ENCODE measurements at regions not wholly inside any gene's neighbourhood (a gene's known extent, or its start where the extent isn't known, plus 50 kb on each side); places are given as distances from the start of the nearest gene placed in this dataset.

- no peak overlapping the region for H3K4me3 ChIP-seq (ENCODE audit: low read depth, low read length)
- Mint-ChIP-seq H3K36me3 (peaks cover 14% of the 10 kb centered on the region), H3K4me1 (no peaks in the 10 kb centered on the region), H3K4me3 (no peak overlapping the region), H3K9me3 (peaks cover 0 to 4% (median 0%) of the 10 kb centered on the region in 7 donors), H3K27ac (no peak overlapping the region), H3K27me3 (no peaks in the 10 kb centered on the region)
- DNase-seq (no peak), ATAC-seq (ENCODE audit: low read depth in 2 of 2) (no peak)
- no peaks in the 10 kb centered on the region for H3K27me3 ChIP-seq (ENCODE audit: control insufficient read depth, insufficient read depth, low read length)
- no peaks in the 10 kb centered on the region for H3K4me1 ChIP-seq (ENCODE audit: control insufficient read depth, insufficient read depth, low read length, poor library complexity, severe bottlenecking)
- H3K9me3 ChIP-seq (ENCODE audit: control insufficient read depth in 2 of 2, low read length in 2 of 2) = no peaks in the 10 kb centered on the region
- no peak overlapping the region for H3K27ac ChIP-seq (ENCODE audit: insufficient read depth, low read length, poor library complexity, severe bottlenecking)
- H3K36me3 ChIP-seq (ENCODE audit: control insufficient read depth, insufficient read depth, low read length) = no peaks in the 10 kb centered on the region
These were observed 166.5 kb upstream of the STS start for GRCh38 chrX:6980981-6981380.

- Mint-ChIP-seq H3K4me3 (no peak overlapping the region), H3K4me1 (no peaks in the 10 kb centered on the region), H3K36me3 (no peaks in the 10 kb centered on the region), H3K27ac (no peak overlapping the region), H3K27me3 (no peaks in the 10 kb centered on the region), H3K9me3 (peaks cover 0 to 13% (median 3%) of the 10 kb centered on the region in 7 donors)
- DNase-seq = no peak
- Histone ChIP-seq H3K4me3 (ENCODE audit: low read depth, low read length) (no peak overlapping the region), H3K27me3 (ENCODE audit: control insufficient read depth, insufficient read depth, low read length) (no peaks in the 10 kb centered on the region), H3K4me1 (ENCODE audit: control insufficient read depth, insufficient read depth, low read length, poor library complexity, severe bottlenecking) (no peaks in the 10 kb centered on the region), H3K36me3 (ENCODE audit: control insufficient read depth, insufficient read depth, low read length) (no peaks in the 10 kb centered on the region), H3K27ac (ENCODE audit: insufficient read depth, low read length, poor library complexity, severe bottlenecking) (no peak overlapping the region), H3K9me3 (ENCODE audit: control insufficient read depth in 2 of 2, low read length in 2 of 2) (no peaks in the 10 kb centered on the region)
- no peak for ATAC-seq (ENCODE audit: low read depth in 2 of 2)
These were observed 179.3 kb upstream of the STS start for GRCh38 chrX:6968231-6968630.

GRCh38 chrX:6965729-6966128 lies 181.8 kb upstream of the STS start:
- DNase-seq = no peak
- Histone ChIP-seq H3K27ac (ENCODE audit: insufficient read depth, low read length, poor library complexity, severe bottlenecking) (no peak overlapping the region), H3K36me3 (ENCODE audit: control insufficient read depth, insufficient read depth, low read length) (no peaks in the 10 kb centered on the region), H3K4me3 (ENCODE audit: low read depth, low read length) (no peak overlapping the region), H3K4me1 (ENCODE audit: control insufficient read depth, insufficient read depth, low read length, poor library complexity, severe bottlenecking) (no peaks in the 10 kb centered on the region), H3K9me3 (ENCODE audit: control insufficient read depth in 2 of 2, low read length in 2 of 2) (no peaks in the 10 kb centered on the region), H3K27me3 (ENCODE audit: control insufficient read depth, insufficient read depth, low read length) (no peaks in the 10 kb centered on the region)
- Mint-ChIP-seq H3K4me1 (no peaks in the 10 kb centered on the region), H3K36me3 (no peaks in the 10 kb centered on the region), H3K9me3 (peaks cover 0 to 10% (median 3%) of the 10 kb centered on the region in 7 donors), H3K27me3 (no peaks in the 10 kb centered on the region), H3K4me3 (no peak overlapping the region), H3K27ac (no peak overlapping the region)
- no peak for ATAC-seq (ENCODE audit: low read depth in 2 of 2)

- Histone ChIP-seq H3K9me3 (ENCODE audit: control insufficient read depth in 2 of 2, low read length in 2 of 2) (no peaks in the 10 kb centered on the region), H3K27me3 (ENCODE audit: control insufficient read depth, insufficient read depth, low read length) (no peaks in the 10 kb centered on the region), H3K36me3 (ENCODE audit: control insufficient read depth, insufficient read depth, low read length) (no peaks in the 10 kb centered on the region), H3K4me3 (ENCODE audit: low read depth, low read length) (no peak overlapping the region), H3K27ac (ENCODE audit: insufficient read depth, low read length, poor library complexity, severe bottlenecking) (no peak overlapping the region), H3K4me1 (ENCODE audit: control insufficient read depth, insufficient read depth, low read length, poor library complexity, severe bottlenecking) (no peaks in the 10 kb centered on the region)
- H3K9me3 Mint-ChIP-seq = peaks cover 0 to 11% (median 6%) of the 10 kb centered on the region in 7 donors
- DNase-seq (no peak), ATAC-seq (ENCODE audit: low read depth in 2 of 2) (no peak)
- no peak overlapping the region for H3K4me3 Mint-ChIP-seq
- no peaks in the 10 kb centered on the region for H3K36me3 Mint-ChIP-seq
- H3K4me1 Mint-ChIP-seq = no peaks in the 10 kb centered on the region
- H3K27ac Mint-ChIP-seq = no peak overlapping the region
- no peaks in the 10 kb centered on the region for H3K27me3 Mint-ChIP-seq
These were observed 185.5 kb upstream of the STS start for GRCh38 chrX:6962006-6962355.

GRCh38 chrX:6961286-6962005 lies 186.1 kb upstream of the STS start:
- no peaks in the 10 kb centered on the region for H3K4me1 Mint-ChIP-seq
- Histone ChIP-seq H3K9me3 (ENCODE audit: control insufficient read depth in 2 of 2, low read length in 2 of 2) (no peaks in the 10 kb centered on the region), H3K27ac (ENCODE audit: insufficient read depth, low read length, poor library complexity, severe bottlenecking) (no peak overlapping the region), H3K4me1 (ENCODE audit: control insufficient read depth, insufficient read depth, low read length, poor library complexity, severe bottlenecking) (no peaks in the 10 kb centered on the region), H3K27me3 (ENCODE audit: control insufficient read depth, insufficient read depth, low read length) (no peaks in the 10 kb centered on the region), H3K36me3 (ENCODE audit: control insufficient read depth, insufficient read depth, low read length) (no peaks in the 10 kb centered on the region), H3K4me3 (ENCODE audit: low read depth, low read length) (no peak overlapping the region)
- ATAC-seq (ENCODE audit: low read depth in 2 of 2) (no peak), DNase-seq (no peak)
- H3K4me3 Mint-ChIP-seq = no peak overlapping the region
- H3K27me3 Mint-ChIP-seq = no peaks in the 10 kb centered on the region
- H3K27ac Mint-ChIP-seq = no peak overlapping the region
- peaks cover 0 to 11% (median 6%) of the 10 kb centered on the region in 7 donors for H3K9me3 Mint-ChIP-seq
- no peaks in the 10 kb centered on the region for H3K36me3 Mint-ChIP-seq

- ATAC-seq (ENCODE audit: low read depth in 2 of 2) = no peak
- Histone ChIP-seq H3K9me3 (ENCODE audit: control insufficient read depth in 2 of 2, low read length in 2 of 2) (no peaks in the 10 kb centered on the region), H3K27ac (ENCODE audit: insufficient read depth, low read length, poor library complexity, severe bottlenecking) (no peak overlapping the region), H3K4me1 (ENCODE audit: control insufficient read depth, insufficient read depth, low read length, poor library complexity, severe bottlenecking) (no peaks in the 10 kb centered on the region), H3K36me3 (ENCODE audit: control insufficient read depth, insufficient read depth, low read length) (no peaks in the 10 kb centered on the region), H3K27me3 (ENCODE audit: control insufficient read depth, insufficient read depth, low read length) (no peaks in the 10 kb centered on the region), H3K4me3 (ENCODE audit: low read depth, low read length) (no peak overlapping the region)
- Mint-ChIP-seq H3K36me3 (no peaks in the 10 kb centered on the region), H3K4me3 (no peak overlapping the region), H3K27me3 (no peaks in the 10 kb centered on the region), H3K27ac (no peak overlapping the region), H3K4me1 (no peaks in the 10 kb centered on the region), H3K9me3 (peaks cover 0 to 11% (median 8%) of the 10 kb centered on the region in 7 donors)
- DNase-seq = no peak
These were observed 188.5 kb upstream of the STS start for GRCh38 chrX:6959006-6959405.

- no peak overlapping the region for H3K4me3 Mint-ChIP-seq
- H3K9me3 Mint-ChIP-seq = peaks cover 0 to 12% (median 8%) of the 10 kb centered on the region in 7 donors
- Histone ChIP-seq H3K4me1 (ENCODE audit: control insufficient read depth, insufficient read depth, low read length, poor library complexity, severe bottlenecking) (no peaks in the 10 kb centered on the region), H3K9me3 (ENCODE audit: control insufficient read depth in 2 of 2, low read length in 2 of 2) (no peaks in the 10 kb centered on the region), H3K36me3 (ENCODE audit: control insufficient read depth, insufficient read depth, low read length) (no peaks in the 10 kb centered on the region), H3K4me3 (ENCODE audit: low read depth, low read length) (no peak overlapping the region), H3K27me3 (ENCODE audit: control insufficient read depth, insufficient read depth, low read length) (no peaks in the 10 kb centered on the region), H3K27ac (ENCODE audit: insufficient read depth, low read length, poor library complexity, severe bottlenecking) (no peak overlapping the region)
- no peaks in the 10 kb centered on the region for H3K36me3 Mint-ChIP-seq
- no peaks in the 10 kb centered on the region for H3K4me1 Mint-ChIP-seq
- no peak overlapping the region for H3K27ac Mint-ChIP-seq
- DNase-seq (no peak), ATAC-seq (ENCODE audit: low read depth in 2 of 2) (no peak)
- H3K27me3 Mint-ChIP-seq = no peaks in the 10 kb centered on the region
These were observed 192.7 kb upstream of the STS start for GRCh38 chrX:6954836-6955235.

GRCh38 chrX:6946168-6946567 lies 201.3 kb upstream of the STS start:
- Mint-ChIP-seq H3K27me3 (no peaks in the 10 kb centered on the region), H3K27ac (no peak overlapping the region), H3K9me3 (peaks cover 4 to 13% (median 6%) of the 10 kb centered on the region in 7 donors), H3K4me3 (no peak overlapping the region), H3K4me1 (no peaks in the 10 kb centered on the region), H3K36me3 (no peaks in the 10 kb centered on the region)
- H3K36me3 ChIP-seq (ENCODE audit: control insufficient read depth, insufficient read depth, low read length) = no peaks in the 10 kb centered on the region
- no peaks in the 10 kb centered on the region for H3K9me3 ChIP-seq (ENCODE audit: control insufficient read depth in 2 of 2, low read length in 2 of 2)
- H3K27me3 ChIP-seq (ENCODE audit: control insufficient read depth, insufficient read depth, low read length) = no peaks in the 10 kb centered on the region
- no peaks in the 10 kb centered on the region for H3K4me1 ChIP-seq (ENCODE audit: control insufficient read depth, insufficient read depth, low read length, poor library complexity, severe bottlenecking)
- no peak overlapping the region for H3K27ac ChIP-seq (ENCODE audit: insufficient read depth, low read length, poor library complexity, severe bottlenecking)
- ATAC-seq (ENCODE audit: low read depth in 2 of 2) (no peak), DNase-seq (no peak)
- no peak overlapping the region for H3K4me3 ChIP-seq (ENCODE audit: low read depth, low read length)

All from CD4-positive, CD25-positive, alpha-beta regulatory T cell (primary cell).